GM12891 (cell line): ENCODE measurements at regions not wholly inside any gene's neighbourhood (a gene's known extent, or its start where the extent isn't known, plus 50 kb on each side); places are given as distances from the start of the nearest gene placed in this dataset.

ENCODE experiments used
- POLR2A ChIP-seq: IDR thresholded peaks from 2 replicates; pipeline ENCODE4 v1.6.1; 2011; ENCODE audit warnings: low read depth, low read length, control low read depth
- POLR2AphosphoS5 ChIP-seq: IDR thresholded peaks from 2 replicates; pipeline ENCODE4 v1.6.1; 2011; ENCODE audit warnings: low read depth, low read length, control low read depth
- POU2F2 ChIP-seq: IDR thresholded peaks from 2 replicates; pipeline ENCODE4 v1.6.1; 2011; ENCODE audit warnings: low read depth, mild to moderate bottlenecking, control low read depth, low read length, moderate library complexity
- SPI1 ChIP-seq: IDR thresholded peaks from 2 replicates; pipeline ENCODE4 v1.6.1; 2011; ENCODE audit warnings: low read depth, low read length, control low read depth
- TAF1 ChIP-seq: IDR thresholded peaks from 2 replicates; pipeline ENCODE4 v1.6.1; 2011; ENCODE audit warnings: low read depth, low read length, control low read depth

DNA sequence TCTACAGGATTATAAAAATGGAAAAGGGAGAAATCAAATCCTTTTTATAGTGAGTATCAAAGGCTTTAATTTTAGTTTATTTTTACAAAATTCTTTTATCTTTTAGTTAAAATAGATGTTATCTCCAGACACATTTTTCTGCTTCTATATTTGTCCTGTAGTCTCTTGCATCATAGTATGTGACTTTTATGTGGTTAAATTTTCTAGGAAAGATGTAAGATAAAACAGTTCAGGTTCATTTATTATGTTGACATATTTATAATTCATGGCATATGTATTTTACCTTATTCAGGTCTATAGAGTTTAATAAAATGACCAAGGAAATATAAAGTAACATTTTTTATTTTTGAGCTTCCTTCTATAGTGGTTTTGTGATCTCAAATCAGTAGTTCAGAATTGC is 52.7 kb upstream of the PRL start:
- TF ChIP-seq POLR2A (no peak), SPI1 (no peak), POLR2AphosphoS5 (no peak), TAF1 (no peak), POU2F2 (no peak)
